Activated CD4-positive, alpha-beta T cell treated with anti-CD3 and anti-CD28 coated beads, Interleukin-2, amount 10 ng/mL, durations not matched to agents 7 days and 5 days (primary cell): ENCODE measurements at regions not wholly inside any gene's neighbourhood (a gene's known extent, or its start where the extent isn't known, plus 50 kb on each side); places are given as distances from the start of the nearest gene placed in this dataset.

Experiments
- CTCF ChIA-PET: fragments of 350-600 bp; sonication (Branson Sonifier 250); formaldehyde crosslinking; loops from one replicate; lab custom pipeline; 2021; ENCODE audit warnings: antibody characterized with exemption; lab: Charles Lee
- POLR2A ChIA-PET: fragments of 350-600 bp; sonication (Branson Sonifier 250); formaldehyde crosslinking; loops from one replicate; lab custom pipeline; 2021; ENCODE audit warnings: antibody characterized with exemption; lab: Charles Lee
- DNase-seq: peaks from one replicate; pipeline ENCODE4 v3.0.0-alpha.2; 2020
- H3K27ac Mint-ChIP-seq: one replicate; pipeline ENCODE4 v1.8.0; 2021; ENCODE audit warnings: mild to moderate bottlenecking, moderate library complexity, mixed read lengths
- H3K27me3 Mint-ChIP-seq: one replicate; pipeline ENCODE4 v1.8.0; 2021; ENCODE audit warnings: mixed read lengths
- H3K36me3 Mint-ChIP-seq: one replicate; pipeline ENCODE4 v1.8.0; 2021; ENCODE audit warnings: low read depth, mixed read lengths
- H3K4me1 Mint-ChIP-seq: one replicate; pipeline ENCODE4 v1.8.0; 2021; ENCODE audit warnings: mixed read lengths
- H3K4me3 Mint-ChIP-seq: one replicate; pipeline ENCODE4 v1.8.0; 2021; ENCODE audit warnings: mild to moderate bottlenecking, moderate library complexity, mixed read lengths
- H3K9me3 Mint-ChIP-seq: one replicate; pipeline ENCODE4 v1.8.0; 2021; ENCODE audit warnings: mixed read lengths

GRCh38 chr13:80250213-80250810, 90.6 kb downstream of the SPRY2 start:
- no peak overlapping the region for H3K27ac Mint-ChIP-seq
- ChIA-PET CTCF (no interaction called here), POLR2A (no interaction called here)
- H3K4me1 Mint-ChIP-seq: no peaks in the 10 kb centered on the region
- H3K9me3 Mint-ChIP-seq: no peaks in the 10 kb centered on the region
- H3K36me3 Mint-ChIP-seq: no peaks in the 10 kb centered on the region
- no peaks in the 10 kb centered on the region for H3K27me3 Mint-ChIP-seq
- DNase-seq: no peak
- no peak overlapping the region for H3K4me3 Mint-ChIP-seq

- Mint-ChIP-seq H3K4me3 (no peak overlapping the region), H3K36me3 (no peaks in the 10 kb centered on the region), H3K27me3 (no peaks in the 10 kb centered on the region), H3K4me1 (no peaks in the 10 kb centered on the region), H3K27ac (no peak overlapping the region), H3K9me3 (no peaks in the 10 kb centered on the region)
- no peak for DNase-seq
- ChIA-PET POLR2A (interaction anchor here (0.6 kb wide), 1 partner anchor 489 kb away, joined by 5 read pairs; no protein-coding TSS in a partner anchor), CTCF (no interaction called here)
These were observed 91.3 kb downstream of the SPRY2 start for GRCh38 chr13:80249516-80250212.

GRCh38 chr13:80245162-80245733, 95.7 kb downstream of the SPRY2 start:
- DNase-seq: no peak
- ChIA-PET POLR2A (no interaction called here), CTCF (no interaction called here)
- Mint-ChIP-seq H3K4me3 (no peak overlapping the region), H3K27me3 (no peaks in the 10 kb centered on the region), H3K36me3 (no peaks in the 10 kb centered on the region), H3K9me3 (no peaks in the 10 kb centered on the region), H3K4me1 (no peaks in the 10 kb centered on the region), H3K27ac (no peak overlapping the region)

- H3K27me3 Mint-ChIP-seq: no peaks in the 10 kb centered on the region
- no peak for DNase-seq
- no peaks in the 10 kb centered on the region for H3K4me1 Mint-ChIP-seq
- no peaks in the 10 kb centered on the region for H3K36me3 Mint-ChIP-seq
- POLR2A ChIA-PET: no interaction called here
- no peaks in the 10 kb centered on the region for H3K9me3 Mint-ChIP-seq
- H3K4me3 Mint-ChIP-seq: no peak overlapping the region
- H3K27ac Mint-ChIP-seq: no peak overlapping the region
- CTCF ChIA-PET: no interaction called here
These were observed 96.4 kb downstream of the SPRY2 start for GRCh38 chr13:80244574-80244973.

- CTCF ChIA-PET: no interaction called here
- Mint-ChIP-seq H3K36me3 (no peaks in the 10 kb centered on the region), H3K4me3 (no peak overlapping the region), H3K27ac (no peak overlapping the region), H3K27me3 (no peaks in the 10 kb centered on the region), H3K9me3 (no peaks in the 10 kb centered on the region), H3K4me1 (no peaks in the 10 kb centered on the region)
- POLR2A ChIA-PET: no interaction called here
- no peak for DNase-seq
These were observed 98.0 kb downstream of the SPRY2 start for GRCh38 chr13:80242728-80243427.

- ChIA-PET POLR2A (no interaction called here), CTCF (no interaction called here)
- no peak overlapping the region for H3K4me3 Mint-ChIP-seq
- no peaks in the 10 kb centered on the region for H3K27me3 Mint-ChIP-seq
- no peak for DNase-seq
- H3K9me3 Mint-ChIP-seq: no peaks in the 10 kb centered on the region
- H3K36me3 Mint-ChIP-seq: no peaks in the 10 kb centered on the region
- no peaks in the 10 kb centered on the region for H3K4me1 Mint-ChIP-seq
- H3K27ac Mint-ChIP-seq: no peak overlapping the region
These were observed 101.2 kb downstream of the SPRY2 start for GRCh38 chr13:80239571-80240255.

GRCh38 chr13:80239116-80239515, 101.8 kb downstream of the SPRY2 start:
- Mint-ChIP-seq H3K9me3 (no peaks in the 10 kb centered on the region), H3K4me1 (no peaks in the 10 kb centered on the region), H3K27ac (no peak overlapping the region), H3K27me3 (no peaks in the 10 kb centered on the region), H3K36me3 (no peaks in the 10 kb centered on the region), H3K4me3 (no peak overlapping the region)
- DNase-seq: no peak
- ChIA-PET CTCF (no interaction called here), POLR2A (no interaction called here)

GRCh38 chr13:80237646-80238045, 103.3 kb downstream of the SPRY2 start:
- ChIA-PET CTCF (interaction anchor here (0.6 kb wide), 1 partner anchor 1239 kb away, joined by 3 read pairs; no protein-coding TSS in a partner anchor), POLR2A (no interaction called here)
- no peaks in the 10 kb centered on the region for H3K4me1 Mint-ChIP-seq
- H3K4me3 Mint-ChIP-seq: no peak overlapping the region
- H3K27me3 Mint-ChIP-seq: no peaks in the 10 kb centered on the region
- no peaks in the 10 kb centered on the region for H3K36me3 Mint-ChIP-seq
- H3K27ac Mint-ChIP-seq: no peak overlapping the region
- no peak for DNase-seq
- H3K9me3 Mint-ChIP-seq: no peaks in the 10 kb centered on the region

- Mint-ChIP-seq H3K27me3 (no peaks in the 10 kb centered on the region), H3K4me3 (no peak overlapping the region), H3K36me3 (no peaks in the 10 kb centered on the region), H3K9me3 (no peaks in the 10 kb centered on the region), H3K4me1 (no peaks in the 10 kb centered on the region), H3K27ac (no peak overlapping the region)
- POLR2A ChIA-PET: no interaction called here
- no peak for DNase-seq
- CTCF ChIA-PET: no interaction called here
These were observed 105.0 kb downstream of the SPRY2 start for GRCh38 chr13:80235967-80236302.

GRCh38 chr13:80235166-80235966, 105.6 kb downstream of the SPRY2 start:
- DNase-seq: no peak
- H3K4me3 Mint-ChIP-seq: no peak overlapping the region
- H3K4me1 Mint-ChIP-seq: no peaks in the 10 kb centered on the region
- H3K36me3 Mint-ChIP-seq: no peaks in the 10 kb centered on the region
- CTCF ChIA-PET: no interaction called here
- no peaks in the 10 kb centered on the region for H3K27me3 Mint-ChIP-seq
- H3K9me3 Mint-ChIP-seq: no peaks in the 10 kb centered on the region
- H3K27ac Mint-ChIP-seq: no peak overlapping the region
- POLR2A ChIA-PET: interaction anchor here (0.7 kb wide), 1 partner anchor 1992 kb away, joined by 3 read pairs; no protein-coding TSS in a partner anchor

GRCh38 chr13:80227645-80228044, 113.3 kb downstream of the SPRY2 start:
- no peaks in the 10 kb centered on the region for H3K4me1 Mint-ChIP-seq
- POLR2A ChIA-PET: no interaction called here

GRCh38 chr13:80226645-80227044, 114.3 kb downstream of the SPRY2 start:
- no peak for DNase-seq
- H3K4me1 Mint-ChIP-seq: no peaks in the 10 kb centered on the region
- H3K27me3 Mint-ChIP-seq: no peaks in the 10 kb centered on the region
- H3K36me3 Mint-ChIP-seq: no peaks in the 10 kb centered on the region
- H3K27ac Mint-ChIP-seq: no peak overlapping the region
- POLR2A ChIA-PET: no interaction called here
- no peaks in the 10 kb centered on the region for H3K9me3 Mint-ChIP-seq
- CTCF ChIA-PET: no interaction called here
- no peak overlapping the region for H3K4me3 Mint-ChIP-seq

More at GRCh38 chr13:80227645-80228044, 113.3 kb downstream of the SPRY2 start:
- H3K4me3 Mint-ChIP-seq: no peak overlapping the region
- H3K36me3 Mint-ChIP-seq: no peaks in the 10 kb centered on the region
- no peak for DNase-seq
- no peaks in the 10 kb centered on the region for H3K9me3 Mint-ChIP-seq
- no peak overlapping the region for H3K27ac Mint-ChIP-seq
- no peaks in the 10 kb centered on the region for H3K27me3 Mint-ChIP-seq
- CTCF ChIA-PET: no interaction called here
